ENCODE measurements at regions not wholly inside any gene's neighbourhood (a gene's known extent, or its start where the extent isn't known, plus 50 kb on each side); places are given as distances from the start of the nearest gene placed in this dataset.
A peak's percentile ranks its signal among the peaks of the same experiment; 100 is the strongest.

DNA sequence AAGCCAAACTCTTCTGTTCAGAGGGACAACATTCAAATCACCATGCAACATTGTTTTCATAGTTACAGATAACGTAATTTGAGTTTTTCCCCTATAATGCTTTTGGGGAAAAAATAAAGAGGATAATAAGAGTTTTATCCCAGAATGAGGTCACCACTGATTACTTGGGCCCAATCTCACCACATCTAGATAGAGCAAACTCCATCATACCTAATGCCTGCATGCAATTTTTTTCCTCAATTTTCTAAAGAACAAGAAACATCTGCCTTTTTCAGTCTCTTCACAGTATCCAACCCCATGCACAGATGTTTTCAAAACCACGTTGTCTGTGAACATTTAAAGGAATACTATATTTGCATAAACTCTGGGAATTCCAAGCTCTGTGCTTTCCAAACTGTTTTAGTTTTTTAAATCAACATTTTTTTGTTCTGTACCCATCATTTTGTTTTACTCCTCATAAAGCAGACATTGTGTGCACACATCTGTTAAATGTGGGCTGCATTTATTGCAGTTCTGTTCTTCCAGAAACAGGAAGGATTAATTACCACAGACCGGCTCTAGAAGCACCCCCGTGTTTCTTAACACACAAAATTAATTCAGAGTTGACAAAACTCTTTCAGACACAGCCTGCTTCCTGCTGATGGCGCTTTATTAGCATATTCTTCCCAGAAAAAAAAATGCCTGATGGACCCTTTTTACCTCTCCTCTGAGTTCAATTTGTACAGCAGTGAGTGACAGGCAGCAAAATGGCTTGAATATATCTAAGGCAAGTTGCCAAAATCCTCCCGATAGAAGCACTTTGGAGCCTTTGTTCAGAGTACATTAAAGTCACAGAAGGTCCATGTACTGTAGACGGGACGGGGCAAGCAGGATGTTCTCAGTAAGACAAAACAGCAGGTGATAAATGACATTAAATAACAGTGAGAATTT is 1171.9 kb downstream of the EFNB2 start:
- no peaks in the 10 kb centered on the region for H3K4me1 ChIP-seq (ENCODE audit: insufficient read depth)
- 3% methylated on average over 8 of the region's 8 CpGs for WGBS, 2 experiments (ENCODE audit: low coverage in 1 of 2, low lambda C conversion rate in 2 of 2, missing lambda C conversion rate in 2 of 2)
- H3K27me3 ChIP-seq (replicated peaks; ENCODE audit: insufficient read depth), result no peaks in the 10 kb centered on the region
- H2AFZ ChIP-seq, result no peak overlapping the region
- TF ChIP-seq EZH2 (IDR thresholded peaks at IDR 0.05; ENCODE audit: insufficient read depth, poor library complexity, severe bottlenecking), result no peak
- TF ChIP-seq EZH2phosphoT487 (IDR thresholded peaks at IDR 0.05; ENCODE audit: insufficient read depth, low read depth), result no peak
- H3K36me3 ChIP-seq (ENCODE audit: low read depth), result no peaks in the 10 kb centered on the region
- H3K9me3 ChIP-seq (ENCODE audit: low read depth), result no peaks in the 10 kb centered on the region
- H3K4me2 ChIP-seq (ENCODE audit: unreplicated experiment), result no peak overlapping the region
- H3K4me3 ChIP-seq, result no peak overlapping the region
- in situ Hi-C loops (cut with MboI), result no loop called here
- no peaks in the 10 kb centered on the region for H4K20me1 ChIP-seq (ENCODE audit: insufficient read depth)
- no peak for DNase-seq
- H3F3A ChIP-seq (ENCODE audit: insufficient read depth), result no peaks in the 10 kb centered on the region
- H3K9me2 ChIP-seq (ENCODE audit: insufficient read depth), result no peaks in the 10 kb centered on the region
- no peak overlapping the region for H3K27ac ChIP-seq
- no peak overlapping the region for H3K9ac ChIP-seq
- H3K79me2 ChIP-seq (ENCODE audit: insufficient read depth), result no peaks in the 10 kb centered on the region

DNA sequence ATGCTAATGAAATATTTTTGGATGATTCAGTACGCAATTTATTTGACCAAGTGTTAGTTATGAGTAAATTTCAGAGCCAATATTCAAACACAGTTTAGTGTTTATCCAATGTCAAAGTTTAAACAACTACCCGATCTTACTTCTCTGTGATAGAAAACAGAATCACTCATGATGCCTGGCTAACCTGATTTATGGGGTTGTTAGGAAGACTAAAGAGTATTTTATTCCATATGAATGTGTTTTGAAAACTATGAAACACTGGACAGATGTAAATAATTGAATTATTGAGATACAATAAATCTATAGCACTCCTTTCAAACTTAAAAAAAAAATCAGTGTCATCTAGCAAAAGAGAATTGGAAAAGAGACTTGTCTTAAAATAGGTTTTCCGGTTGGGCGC is 1181.8 kb downstream of the EFNB2 start:
- H3K4me2 ChIP-seq (ENCODE audit: unreplicated experiment), result no peak overlapping the region
- DNase-seq, result no peak
- no peak overlapping the region for H3K9ac ChIP-seq
- H3K9me2 ChIP-seq (ENCODE audit: insufficient read depth), result no peaks in the 10 kb centered on the region
- H2AFZ ChIP-seq, result no peak overlapping the region
- H3F3A ChIP-seq (ENCODE audit: insufficient read depth), result no peaks in the 10 kb centered on the region
- no peaks in the 10 kb centered on the region for H3K79me2 ChIP-seq (ENCODE audit: insufficient read depth)
- in situ Hi-C loops (cut with MboI), result no loop called here
- H3K27ac ChIP-seq, result no peak overlapping the region
- H3K4me1 ChIP-seq (ENCODE audit: insufficient read depth), result no peaks in the 10 kb centered on the region
- no peak overlapping the region for H3K4me3 ChIP-seq
- WGBS, 2 experiments (ENCODE audit: low coverage in 1 of 2, low lambda C conversion rate in 2 of 2, missing lambda C conversion rate in 2 of 2), result 45 to 55% methylated on average over 4 of the region's 4 CpGs
- H3K36me3 ChIP-seq (ENCODE audit: low read depth), result no peaks in the 10 kb centered on the region
- no peaks in the 10 kb centered on the region for H3K9me3 ChIP-seq (ENCODE audit: low read depth)
- no peaks in the 10 kb centered on the region for H4K20me1 ChIP-seq (ENCODE audit: insufficient read depth)
- H3K27me3 ChIP-seq (replicated peaks; ENCODE audit: insufficient read depth), result no peaks in the 10 kb centered on the region
- TF ChIP-seq EZH2 (IDR thresholded peaks at IDR 0.05; ENCODE audit: insufficient read depth, poor library complexity, severe bottlenecking) (no peak), EZH2phosphoT487 (IDR thresholded peaks at IDR 0.05; ENCODE audit: insufficient read depth, low read depth) (no peak)

DNA sequence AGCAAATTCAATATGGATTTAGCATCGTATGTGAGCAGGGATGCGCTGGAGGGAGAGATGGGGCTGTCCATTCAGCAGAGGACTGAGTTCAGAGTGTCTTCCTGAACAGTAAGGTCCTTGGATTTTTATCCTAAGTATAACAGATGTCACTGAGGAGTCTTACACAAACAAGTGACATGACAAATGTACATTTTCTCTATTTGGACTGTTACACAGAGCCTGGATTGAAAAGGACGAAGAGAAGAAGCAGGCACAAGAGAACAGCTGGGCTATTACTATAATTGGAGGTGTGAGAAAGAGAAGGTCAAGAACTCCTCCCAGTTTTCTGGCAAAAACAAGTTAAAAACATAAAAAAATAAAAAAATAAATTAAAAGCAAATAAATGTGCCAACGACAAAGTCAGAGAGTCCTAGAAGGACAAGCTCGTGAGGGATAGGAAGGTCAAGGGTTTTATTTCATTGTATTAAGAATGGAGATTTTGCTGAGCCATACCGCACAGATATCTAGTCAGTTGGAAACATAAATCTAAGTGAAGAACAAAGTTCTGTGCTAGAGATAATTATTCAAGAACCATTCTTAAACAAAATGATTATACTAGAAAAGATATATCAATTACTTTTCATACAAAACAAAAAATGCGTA is 1186.3 kb downstream of the EFNB2 start:
- no peaks in the 10 kb centered on the region for H3K9me2 ChIP-seq (ENCODE audit: insufficient read depth)
- 39 to 40% methylated on average over 7 of the region's 7 CpGs for WGBS, 2 experiments (ENCODE audit: low coverage in 1 of 2, low lambda C conversion rate in 2 of 2, missing lambda C conversion rate in 2 of 2)
- no peak overlapping the region for H3K9ac ChIP-seq
- no peak overlapping the region for H2AFZ ChIP-seq
- no peaks in the 10 kb centered on the region for H3F3A ChIP-seq (ENCODE audit: insufficient read depth)
- H3K9me3 ChIP-seq (ENCODE audit: low read depth), result no peaks in the 10 kb centered on the region
- no peak overlapping the region for H3K27ac ChIP-seq
- H3K4me1 ChIP-seq (ENCODE audit: insufficient read depth), result no peaks in the 10 kb centered on the region
- no peaks in the 10 kb centered on the region for H4K20me1 ChIP-seq (ENCODE audit: insufficient read depth)
- H3K27me3 ChIP-seq (replicated peaks; ENCODE audit: insufficient read depth), result no peaks in the 10 kb centered on the region
- no peak overlapping the region for H3K4me2 ChIP-seq (ENCODE audit: unreplicated experiment)
- no peaks in the 10 kb centered on the region for H3K36me3 ChIP-seq (ENCODE audit: low read depth)
- no peaks in the 10 kb centered on the region for H3K79me2 ChIP-seq (ENCODE audit: insufficient read depth)
- no peak overlapping the region for H3K4me3 ChIP-seq
- TF ChIP-seq EZH2 (IDR thresholded peaks at IDR 0.05; ENCODE audit: insufficient read depth, poor library complexity, severe bottlenecking) (no peak), EZH2phosphoT487 (IDR thresholded peaks at IDR 0.05; ENCODE audit: insufficient read depth, low read depth) (no peak)
- DNase-seq, result no peak
- in situ Hi-C loops (cut with MboI), result no loop called here

DNA sequence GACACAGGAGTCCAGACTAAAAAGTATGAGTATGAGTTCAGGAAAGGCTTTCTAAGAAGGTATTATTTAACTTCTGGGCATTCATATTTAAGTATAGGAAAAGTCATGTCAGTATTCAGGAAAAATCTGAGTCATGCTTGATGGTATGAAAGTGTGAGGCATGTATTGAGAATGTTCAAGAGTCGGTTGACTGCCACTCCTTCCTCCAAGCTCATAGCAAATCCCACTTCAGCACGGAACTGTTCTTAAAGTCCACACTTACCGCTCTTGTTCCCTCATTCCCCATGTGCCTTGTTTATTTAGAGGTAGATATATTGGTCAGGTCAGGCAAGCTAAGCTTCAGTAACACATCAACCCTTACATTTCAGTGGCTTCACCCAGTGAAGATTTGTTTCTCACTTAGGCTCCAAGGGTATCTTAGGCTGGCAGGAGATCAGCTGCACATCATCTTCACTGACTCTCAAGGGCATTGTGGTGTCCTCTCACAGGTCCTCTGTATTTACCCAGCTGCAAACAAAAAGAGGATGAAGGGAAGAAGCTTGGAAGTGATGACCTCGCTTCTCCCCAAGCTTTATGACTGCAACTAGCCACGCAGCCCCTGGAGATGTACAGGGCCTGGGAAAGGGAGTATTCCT is 1189.2 kb downstream of the EFNB2 start:
- TF ChIP-seq EZH2phosphoT487 (IDR thresholded peaks at IDR 0.05; ENCODE audit: insufficient read depth, low read depth) (no peak), EZH2 (IDR thresholded peaks at IDR 0.05; ENCODE audit: insufficient read depth, poor library complexity, severe bottlenecking) (no peak)
- Histone ChIP-seq H3K9ac (no peak overlapping the region), H3K27me3 (replicated peaks; ENCODE audit: insufficient read depth) (no peaks in the 10 kb centered on the region), H3K27ac (no peak overlapping the region), H4K20me1 (ENCODE audit: insufficient read depth) (no peaks in the 10 kb centered on the region), H3K4me1 (ENCODE audit: insufficient read depth) (no peaks in the 10 kb centered on the region), H2AFZ (no peak overlapping the region), H3F3A (ENCODE audit: insufficient read depth) (no peaks in the 10 kb centered on the region), H3K4me3 (no peak overlapping the region), H3K9me2 (ENCODE audit: insufficient read depth) (no peaks in the 10 kb centered on the region), H3K79me2 (ENCODE audit: insufficient read depth) (no peaks in the 10 kb centered on the region), H3K36me3 (ENCODE audit: low read depth) (no peaks in the 10 kb centered on the region), H3K9me3 (ENCODE audit: low read depth) (no peaks in the 10 kb centered on the region), H3K4me2 (ENCODE audit: unreplicated experiment) (no peak overlapping the region)
- DNase-seq, result peak; percentile 6
- WGBS, 2 experiments (ENCODE audit: low coverage in 1 of 2, low lambda C conversion rate in 2 of 2, missing lambda C conversion rate in 2 of 2), result 45 to 46% methylated on average over 5 of the region's 5 CpGs
- in situ Hi-C loops (cut with MboI), result no loop called here
